SU-DHL-6 (cell line): ENCODE measurements at regions not wholly inside any gene's neighbourhood (a gene's known extent, or its start where the extent isn't known, plus 50 kb on each side); places are given as distances from the start of the nearest gene placed in this dataset.

Experiments
- CTCF ChIP-seq: fragments of 200-600 bp; sonication (generic); IDR thresholded peaks from one replicate; pipeline ENCODE4 v1.5.1; 2017; ENCODE audit warnings: antibody characterized with exemption, mild to moderate bottlenecking, low read length, moderate library complexity; ENCODE audit not compliant: insufficient read depth, poor library complexity, severe bottlenecking
- EZH2phosphoT487 ChIP-seq: fragments of 200-600 bp; sonication (generic), shearing (Covaris generic); conservative IDR thresholded peaks from 2 replicates; pipeline ENCODE4 v1.6.1; 2018; ENCODE audit warnings: mild to moderate bottlenecking, antibody characterized with exemption, low read length, moderate library complexity, mixed read lengths

- TF ChIP-seq CTCF = no peak
- no peak for TF ChIP-seq EZH2phosphoT487
These were observed 217.2 kb upstream of the CBLB start for GRCh38 chr3:106086038-106086437.
